K562 (cell line): ENCODE measurements at regions not wholly inside any gene's neighbourhood (a gene's known extent, or its start where the extent isn't known, plus 50 kb on each side); places are given as distances from the start of the nearest gene placed in this dataset.

Experiments
- ATAC-seq: fragments of 200-7000 bp; cut with Tn5 transposase; 3 replicates; pipeline ENCODE4 v1.9.1; 2020; ENCODE audit warnings: moderate library complexity
- BruUV-seq: library from RNA; stranded (reverse); fragments of 400-500 nt; replicated peaks from 2 replicates; lab custom pipeline; 2021; lab: Mats Ljungman, UMichigan
- CTCF ChIA-PET: fragments of 300-600 bp; formaldehyde crosslinking; extraction: SDS; loops from one replicate; lab custom pipeline; 2021; ENCODE audit warnings: low intra/inter-chr PET ratio; lab: Yijun Ruan, JAX
- POLR2A ChIA-PET: fragments of 300-600, 350-650 bp; sonication (Branson Sonifier 250); formaldehyde crosslinking; extraction: SDS; loops from one replicate; lab custom pipeline; 2021; ENCODE audit warnings: antibody characterized with exemption, inconsistent platforms; lab: Yijun Ruan, JAX
- DNase-seq, 4 experiments: peaks; one replicate each; pipeline versions ENCODE4 v3.0.0 to v3.0.0-alpha.2; 2011 to 2018; ENCODE audit warnings: low spot score in 3 of 4, mixed read lengths in 3 of 4; ENCODE audit errors: extremely low read depth in 1 of 4
- FAIRE-seq: peaks from 2 replicates; lab custom pipeline; 2011; peaks lifted over from hg19 to GRCh38; lab: Jason Lieb, UNC
- H2AFZ ChIP-seq: 2 replicates; pipeline ENCODE4 v1.6.0; 2011; ENCODE audit warnings: low read depth, low read length, control low read depth, inconsistent platforms
- H3K27ac ChIP-seq: fragments of 200-600 bp; 3 replicates; pipeline ENCODE4 v1.8.0; 2011; ENCODE audit warnings: low read depth, mild to moderate bottlenecking, control low read depth, inconsistent platforms, low read length, moderate library complexity, mixed read lengths; ENCODE audit errors: extremely low read depth
- H3K27me3 ChIP-seq, 2 experiments: fragments of 300-600 bp in 1 of 2; 2 replicates in 1 of 2; 3 replicates in 1 of 2; pipeline versions ENCODE4 v1.6.0 to v1.8.0; 2011; ENCODE audit warnings: inconsistent platforms in 2 of 2, low read length in 2 of 2, mild to moderate bottlenecking in 1 of 2, mixed read lengths in 1 of 2, moderate library complexity in 1 of 2; ENCODE audit not compliant: control insufficient read depth in 2 of 2, insufficient read depth in 2 of 2
- H3K36me3 ChIP-seq: fragments of 300-600 bp; 3 replicates; pipeline ENCODE4 v1.8.0; 2011; ENCODE audit warnings: mild to moderate bottlenecking, low read length, inconsistent platforms; ENCODE audit not compliant: control insufficient read depth, insufficient read depth
- H3K4me1 ChIP-seq, 2 experiments: fragments of 200-600 bp in 1 of 2; replicated peaks in 1 of 2; 2 replicates in 1 of 2; 3 replicates in 1 of 2; pipeline versions ENCODE4 v1.5.1 to v1.8.0; 2011; ENCODE audit warnings: inconsistent platforms in 2 of 2, low read length in 2 of 2, mild to moderate bottlenecking in 1 of 2, mixed read lengths in 1 of 2, moderate library complexity in 1 of 2; ENCODE audit not compliant: control insufficient read depth in 2 of 2, insufficient read depth in 2 of 2
- H3K4me2 ChIP-seq: 2 replicates; pipeline ENCODE4 v1.6.1; 2011; ENCODE audit warnings: low read length, control low read depth, inconsistent platforms, mixed read lengths; ENCODE audit not compliant: insufficient read depth
- H3K4me3 ChIP-seq: fragments of 200-600 bp; sonication (generic), shearing (Covaris generic); 2 replicates; pipeline ENCODE4 v1.5.1; 2016; ENCODE audit warnings: control low read depth, inconsistent platforms
- H3K79me2 ChIP-seq: fragments of 200-600 bp; 3 replicates; pipeline ENCODE4 v1.8.0; 2011; ENCODE audit warnings: low read length, inconsistent platforms; ENCODE audit not compliant: control insufficient read depth, insufficient read depth
- H3K9ac ChIP-seq, 2 experiments: 2 replicates each; pipeline versions ENCODE4 v1.6.0 to v1.6.1; 2011; ENCODE audit warnings: low read depth in 2 of 2, low read length in 2 of 2, control low read depth in 1 of 2, inconsistent platforms in 1 of 2, mild to moderate bottlenecking in 1 of 2, mixed read lengths in 1 of 2; ENCODE audit not compliant: insufficient read depth in 1 of 2
- H3K9me1 ChIP-seq: one replicate; pipeline ENCODE4 v1.6.0; 2011; ENCODE audit warnings: inconsistent platforms, mild to moderate bottlenecking, low read length, moderate library complexity; ENCODE audit not compliant: control insufficient read depth, insufficient read depth
- H3K9me3 ChIP-seq: replicated peaks from 2 replicates; pipeline ENCODE4 v1.5.1; 2011; ENCODE audit warnings: low read depth, low read length, inconsistent platforms; ENCODE audit not compliant: control insufficient read depth, insufficient read depth
- H4K20me1 ChIP-seq: replicated peaks from 2 replicates; pipeline ENCODE4 v1.6.1; 2011; ENCODE audit warnings: low read length, inconsistent platforms, mixed read lengths; ENCODE audit not compliant: control insufficient read depth, insufficient read depth
- CREBBP ChIP-seq: IDR thresholded peaks from one replicate; pipeline ENCODE4 v1.6.1; 2012; ENCODE audit warnings: low read depth, mild to moderate bottlenecking, control low read depth, inconsistent platforms, low read length
- CREM ChIP-seq: IDR thresholded peaks from 2 replicates; pipeline ENCODE4 v1.6.1; 2014; ENCODE audit warnings: antibody characterized with exemption, low read depth
- FOXA1 ChIP-seq: fragments of 450-650 bp; IDR thresholded peaks from 2 replicates; pipeline ENCODE4 v1.6.1; 2016; ENCODE audit warnings: mild to moderate bottlenecking, borderline replicate concordance
- GABPA ChIP-seq: fragments of 200-800 bp; sonication (Bioruptor generic); conservative IDR thresholded peaks from 2 replicates; pipeline ENCODE4 v1.6.1; 2016; ENCODE audit warnings: low read depth, missing genetic modification characterization, missing compliant biosample characterization
- HES1 ChIP-seq: fragments of 450-650 bp; IDR thresholded peaks from 2 replicates; pipeline ENCODE4 v1.6.1; 2016; ENCODE audit warnings: low read depth, mild to moderate bottlenecking, moderate library complexity
- KAT2B ChIP-seq: IDR thresholded peaks from one replicate; pipeline ENCODE4 v1.6.1; 2012; ENCODE audit warnings: low read depth, mild to moderate bottlenecking, control low read depth, inconsistent platforms, low read length, moderate library complexity
- NKRF ChIP-seq: fragments of 450-650 bp; IDR thresholded peaks from 2 replicates; pipeline ENCODE4 v1.6.1; 2016; ENCODE audit warnings: borderline replicate concordance
- PHB2 ChIP-seq: fragments of 450-650 bp; IDR thresholded peaks from 2 replicates; pipeline ENCODE4 v1.6.1; 2017; ENCODE audit warnings: low read depth
- PYGO2 ChIP-seq: fragments of 450-650 bp; IDR thresholded peaks from 2 replicates; pipeline ENCODE4 v1.6.1; 2016; ENCODE audit warnings: mild to moderate bottlenecking, missing genetic modification characterization, moderate library complexity, missing compliant biosample characterization
- SMARCC2 ChIP-seq: fragments of 450-650 bp; IDR thresholded peaks from 2 replicates; pipeline ENCODE4 v1.6.1; 2017; ENCODE audit warnings: antibody characterized with exemption, moderate library complexity, mild to moderate bottlenecking, low read depth
- ZBED1 ChIP-seq: IDR thresholded peaks from 2 replicates; pipeline ENCODE4 v1.6.1; 2014
- ZBTB1 ChIP-seq: sonication (generic); formaldehyde crosslinking; IDR thresholded peaks from 2 replicates; pipeline ENCODE4 v1.8.1; 2023; ENCODE audit warnings: missing genetic modification reagents, low read depth, mild to moderate bottlenecking, borderline replicate concordance
- ZBTB2 ChIP-seq: fragments of 450-650 bp; IDR thresholded peaks from 2 replicates; pipeline ENCODE4 v1.6.1; 2016; ENCODE audit warnings: antibody characterized with exemption
- ZKSCAN1 ChIP-seq: fragments of 150-350 bp; IDR thresholded peaks from 2 replicates; pipeline ENCODE4 v1.6.1; 2016; ENCODE audit warnings: low read depth, low read length
- in situ Hi-C: fragments of 300-500 bp; cut with MboI; formaldehyde crosslinking; loops from 4 replicates; pipeline ENCODE4 v1.15.0; 2018; ENCODE audit warnings: inconsistent platforms, mixed read lengths
- intact Hi-C: fragments of 100-400 bp; cut with micrococcal nuclease; formaldehyde crosslinking; loops from 2 replicates; pipeline ENCODE4 v1.14.2; 2022

GRCh38 chr2:164439235-164439634 is 182.0 kb downstream of the GRB14 start:
- FAIRE-seq (no peak), DNase-seq (no peak)
- CTCF ChIA-PET = no interaction called here
- POLR2A ChIA-PET = no interaction called here
- Histone ChIP-seq H3K27ac (no peak overlapping the region), H3K4me1 (no peaks in the 10 kb centered on the region), H3K4me2 (no peak overlapping the region), H4K20me1 (no peaks in the 10 kb centered on the region)
- BruUV-seq = no TSS peak
- TF ChIP-seq FOXA1 = no peak
- TF ChIP-seq CREM = no peak
- TF ChIP-seq ZBED1 = no peak
- TF ChIP-seq, all 486 proteins: peak for 0
- Histone ChIP-seq H3K9me3 (no peaks in the 10 kb centered on the region; the same call in 1 of the 2 replicates), H3K79me2 (no peaks in the 10 kb centered on the region), H3K9ac (no peak overlapping the region), H3K36me3 (no peaks in the 10 kb centered on the region), H2AFZ (no peak overlapping the region), H3K9me1 (no peaks in the 10 kb centered on the region), H3K4me3 (no peak overlapping the region), H3K27me3 (no peaks in the 10 kb centered on the region)
- no peak for ATAC-seq
- in situ Hi-C loops = no loop called here
- intact Hi-C loops = no loop called here

GRCh38 chr2:164438490-164439205 is 182.6 kb downstream of the GRB14 start:
- no peak overlapping the region for H3K27ac ChIP-seq
- no peaks in the 10 kb centered on the region for H3K79me2 ChIP-seq
- H4K20me1 ChIP-seq = no peaks in the 10 kb centered on the region
- intact Hi-C loops = no loop called here
- H3K9me1 ChIP-seq = no peaks in the 10 kb centered on the region
- H3K9ac ChIP-seq = no peak overlapping the region
- H2AFZ ChIP-seq = no peak overlapping the region
- POLR2A ChIA-PET = no interaction called here
- no peak overlapping the region for H3K4me3 ChIP-seq
- no peak for ATAC-seq
- no peak for DNase-seq
- no peak for FAIRE-seq
- no peaks in the 10 kb centered on the region for H3K27me3 ChIP-seq
- in situ Hi-C loops = no loop called here
- CTCF ChIA-PET = no interaction called here
- H3K9me3 ChIP-seq = no peaks in the 10 kb centered on the region; the same call in 1 of the 2 replicates
- no peaks in the 10 kb centered on the region for H3K36me3 ChIP-seq
- no peaks in the 10 kb centered on the region for H3K4me1 ChIP-seq
- BruUV-seq = no TSS peak
- H3K4me2 ChIP-seq = no peak overlapping the region
- TF ChIP-seq CREBBP (no peak), NKRF (no peak), PHB2 (no peak), ZBTB2 (no peak), SMARCC2 (no peak), GABPA (tag) (no peak), ZKSCAN1 (no peak), ZBTB1 (CRISPR knock-in tag) (no peak), KAT2B (no peak), PYGO2 (tag) (no peak), HES1 (no peak)
